ENCODE measurements at regions not wholly inside any gene's neighbourhood (a gene's known extent, or its start where the extent isn't known, plus 50 kb on each side); places are given as distances from the start of the nearest gene placed in this dataset.

DNA sequence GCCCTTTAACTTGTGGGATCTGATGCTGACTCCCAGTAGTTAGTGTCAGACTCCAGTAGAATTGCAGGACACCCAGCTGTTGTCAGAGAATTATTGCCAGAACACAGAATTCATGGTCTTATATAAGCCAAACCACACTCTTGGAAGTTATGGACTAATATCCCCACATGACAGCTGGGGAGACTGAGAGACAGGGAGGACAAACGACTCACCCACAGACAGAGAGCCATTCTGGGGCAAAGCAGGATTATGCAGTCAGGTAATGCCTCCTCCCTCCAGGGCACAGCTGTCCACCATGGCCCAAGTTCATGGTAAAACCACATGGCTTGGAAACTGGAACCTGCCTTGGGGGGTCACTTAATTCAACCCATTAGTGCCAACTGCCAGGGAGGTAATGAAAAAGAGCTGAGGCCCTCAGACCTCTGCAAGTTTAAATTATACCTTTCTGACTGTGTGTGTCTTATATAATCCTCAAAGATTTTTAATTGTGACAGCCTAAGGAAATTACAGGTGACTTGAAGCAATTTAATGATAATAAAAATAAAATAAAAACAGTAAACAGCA, 299.5 kb downstream of the BUD13 start (continued):
- TF ChIP-seq, protein P1, sequence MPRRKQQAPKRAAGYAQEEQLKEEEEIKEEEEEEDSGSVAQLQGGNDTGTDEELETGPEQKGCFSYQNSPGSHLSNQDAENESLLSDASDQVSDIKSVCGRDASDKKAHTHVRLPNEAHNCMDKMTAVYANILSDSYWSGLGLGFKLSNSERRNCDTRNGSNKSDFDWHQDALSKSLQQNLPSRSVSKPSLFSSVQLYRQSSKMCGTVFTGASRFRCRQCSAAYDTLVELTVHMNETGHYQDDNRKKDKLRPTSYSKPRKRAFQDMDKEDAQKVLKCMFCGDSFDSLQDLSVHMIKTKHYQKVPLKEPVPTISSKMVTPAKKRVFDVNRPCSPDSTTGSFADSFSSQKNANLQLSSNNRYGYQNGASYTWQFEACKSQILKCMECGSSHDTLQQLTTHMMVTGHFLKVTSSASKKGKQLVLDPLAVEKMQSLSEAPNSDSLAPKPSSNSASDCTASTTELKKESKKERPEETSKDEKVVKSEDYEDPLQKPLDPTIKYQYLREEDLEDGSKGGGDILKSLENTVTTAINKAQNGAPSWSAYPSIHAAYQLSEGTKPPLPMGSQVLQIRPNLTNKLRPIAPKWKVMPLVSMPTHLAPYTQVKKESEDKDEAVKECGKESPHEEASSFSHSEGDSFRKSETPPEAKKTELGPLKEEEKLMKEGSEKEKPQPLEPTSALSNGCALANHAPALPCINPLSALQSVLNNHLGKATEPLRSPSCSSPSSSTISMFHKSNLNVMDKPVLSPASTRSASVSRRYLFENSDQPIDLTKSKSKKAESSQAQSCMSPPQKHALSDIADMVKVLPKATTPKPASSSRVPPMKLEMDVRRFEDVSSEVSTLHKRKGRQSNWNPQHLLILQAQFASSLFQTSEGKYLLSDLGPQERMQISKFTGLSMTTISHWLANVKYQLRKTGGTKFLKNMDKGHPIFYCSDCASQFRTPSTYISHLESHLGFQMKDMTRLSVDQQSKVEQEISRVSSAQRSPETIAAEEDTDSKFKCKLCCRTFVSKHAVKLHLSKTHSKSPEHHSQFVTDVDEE (CRISPR knock-in tag; IDR thresholded peaks at IDR 0.05), result no peak
- TF ChIP-seq RARB (CRISPR knock-in tag; IDR thresholded peaks at IDR 0.05) (no peak), ZNF70 (CRISPR knock-in tag; IDR thresholded peaks at IDR 0.05) (no peak)

GRCh38 chr11:116472651-116473050, 300.1 kb downstream of the BUD13 start:
- TF ChIP-seq GLIS3 (CRISPR knock-in tag; IDR thresholded peaks at IDR 0.05) (no peak), ZNF70 (CRISPR knock-in tag; IDR thresholded peaks at IDR 0.05) (no peak), ZFP3 (CRISPR knock-in tag; IDR thresholded peaks at IDR 0.05) (no peak)
- ATAC-seq, result no peak

DNA sequence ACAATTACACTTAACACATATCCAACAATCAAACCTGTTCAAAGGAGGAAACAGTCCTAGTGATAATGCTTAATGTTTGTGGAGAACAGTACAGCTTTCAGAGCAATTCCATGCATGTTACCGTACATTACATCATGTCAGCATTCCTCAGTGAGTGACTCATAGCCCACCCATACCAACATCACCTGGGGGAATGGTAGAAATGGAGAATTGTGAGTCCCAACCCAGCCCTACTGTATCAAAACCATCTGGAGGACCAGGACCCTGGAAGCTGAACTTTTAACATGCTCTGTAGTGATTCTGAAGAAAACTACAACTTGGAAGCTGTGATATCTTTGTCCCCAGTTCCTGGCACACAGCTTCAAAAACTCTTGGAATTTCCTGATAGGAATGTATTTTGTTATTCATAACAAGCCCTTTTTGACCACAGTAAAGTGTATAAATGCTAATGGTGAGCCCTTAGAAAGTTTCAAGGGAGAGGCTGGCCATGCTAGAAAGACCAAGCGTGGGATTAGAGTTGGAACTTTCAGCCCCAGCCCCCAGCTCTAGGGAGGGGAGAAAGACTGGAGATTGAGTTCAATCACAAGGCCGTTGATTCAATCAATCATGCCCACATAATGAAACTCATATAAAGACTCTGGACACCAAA, 301.1 kb downstream of the BUD13 start:
- no peak for ATAC-seq

DNA sequence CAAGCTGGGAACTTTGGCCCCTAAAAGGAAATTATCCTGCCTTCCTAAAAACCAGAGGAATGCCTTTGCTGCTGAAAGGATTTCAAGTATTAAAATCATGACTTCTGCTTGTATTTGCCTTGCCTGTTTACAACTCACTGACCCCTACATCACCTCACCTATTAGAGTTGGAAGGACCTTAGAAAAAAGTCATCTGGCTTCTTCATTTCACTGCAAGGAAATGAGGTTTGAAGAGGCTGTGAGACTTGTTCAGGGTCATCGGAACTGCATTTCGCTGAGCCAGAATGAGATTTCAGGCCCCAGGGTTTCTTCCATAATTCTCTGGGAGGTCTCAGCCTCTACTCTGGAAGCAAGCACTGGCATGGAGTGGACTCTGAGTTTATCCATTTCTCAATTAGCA, 304.1 kb downstream of the BUD13 start:
- ATAC-seq, result no peak
- TF ChIP-seq CSRNP3 (CRISPR knock-in tag; IDR thresholded peaks at IDR 0.05) (no peak), ESRRG (CRISPR knock-in tag; IDR thresholded peaks at IDR 0.05) (no peak), ZFP30 (CRISPR knock-in tag; IDR thresholded peaks at IDR 0.05) (no peak), ZNF70 (CRISPR knock-in tag; IDR thresholded peaks at IDR 0.05) (no peak), PPARA (CRISPR knock-in tag; IDR thresholded peaks at IDR 0.05; ENCODE audit: borderline replicate concordance) (no peak), TOX (CRISPR knock-in tag; IDR thresholded peaks at IDR 0.05; ENCODE audit: borderline replicate concordance) (no peak), ZC3H10 (CRISPR knock-in tag; IDR thresholded peaks at IDR 0.05) (no peak), ARNTL (CRISPR knock-in tag; IDR thresholded peaks at IDR 0.05; ENCODE audit: borderline replicate concordance, low read depth) (no peak), SNAI2 (CRISPR knock-in tag; IDR thresholded peaks at IDR 0.05) (no peak), ZFP3 (CRISPR knock-in tag; IDR thresholded peaks at IDR 0.05) (no peak), CSDC2 (CRISPR knock-in tag; IDR thresholded peaks at IDR 0.05) (no peak), GLIS3 (CRISPR knock-in tag; IDR thresholded peaks at IDR 0.05) (no peak), ZNF8 (CRISPR knock-in tag; IDR thresholded peaks at IDR 0.05) (no peak), ZNF565 (CRISPR knock-in tag; conservative IDR thresholded peaks at IDR 0.05; ENCODE audit: low read depth) (no peak), ISL1 (CRISPR knock-in tag; IDR thresholded peaks at IDR 0.05) (no peak), RARB (CRISPR knock-in tag; IDR thresholded peaks at IDR 0.05) (no peak), TCF4 (CRISPR knock-in tag; IDR thresholded peaks at IDR 0.05; ENCODE audit: borderline replicate concordance) (no peak)
- TF ChIP-seq, protein P1 (CRISPR knock-in tag; IDR thresholded peaks at IDR 0.05), result no peak

More for the DNA sequence above, 301.1 kb downstream of the BUD13 start:
- TF ChIP-seq PPARA (CRISPR knock-in tag; IDR thresholded peaks at IDR 0.05; ENCODE audit: borderline replicate concordance) (no peak), ESRRG (CRISPR knock-in tag; IDR thresholded peaks at IDR 0.05) (no peak), BACH2 (CRISPR knock-in tag; IDR thresholded peaks at IDR 0.05; ENCODE audit: borderline replicate concordance) (no peak), ZFP3 (CRISPR knock-in tag; IDR thresholded peaks at IDR 0.05) (no peak), ZFP30 (CRISPR knock-in tag; IDR thresholded peaks at IDR 0.05) (no peak), ZC3H10 (CRISPR knock-in tag; IDR thresholded peaks at IDR 0.05) (no peak), SNAI2 (CRISPR knock-in tag; IDR thresholded peaks at IDR 0.05) (no peak)
- TF ChIP-seq, protein P1 (CRISPR knock-in tag; IDR thresholded peaks at IDR 0.05), result no peak
- TF ChIP-seq, protein P2, sequence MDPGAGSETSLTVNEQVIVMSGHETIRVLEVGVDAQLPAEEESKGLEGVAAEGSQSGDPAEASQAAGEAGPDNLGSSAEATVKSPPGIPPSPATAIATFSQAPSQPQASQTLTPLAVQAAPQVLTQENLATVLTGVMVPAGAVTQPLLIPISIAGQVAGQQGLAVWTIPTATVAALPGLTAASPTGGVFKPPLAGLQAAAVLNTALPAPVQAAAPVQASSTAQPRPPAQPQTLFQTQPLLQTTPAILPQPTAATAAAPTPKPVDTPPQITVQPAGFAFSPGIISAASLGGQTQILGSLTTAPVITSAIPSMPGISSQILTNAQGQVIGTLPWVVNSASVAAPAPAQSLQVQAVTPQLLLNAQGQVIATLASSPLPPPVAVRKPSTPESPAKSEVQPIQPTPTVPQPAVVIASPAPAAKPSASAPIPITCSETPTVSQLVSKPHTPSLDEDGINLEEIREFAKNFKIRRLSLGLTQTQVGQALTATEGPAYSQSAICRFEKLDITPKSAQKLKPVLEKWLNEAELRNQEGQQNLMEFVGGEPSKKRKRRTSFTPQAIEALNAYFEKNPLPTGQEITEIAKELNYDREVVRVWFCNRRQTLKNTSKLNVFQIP (CRISPR knock-in tag; IDR thresholded peaks at IDR 0.05; ENCODE audit: borderline replicate concordance, low read depth), result no peak
